Loucy (cell line): ENCODE measurements at regions not wholly inside any gene's neighbourhood (a gene's known extent, or its start where the extent isn't known, plus 50 kb on each side); places are given as distances from the start of the nearest gene placed in this dataset.

Experiments used
- CTCF ChIP-seq: fragments of 200-600 bp; sonication (generic); conservative IDR thresholded peaks from 2 replicates; pipeline ENCODE4 v1.5.1; 2014; ENCODE audit warnings: mild to moderate bottlenecking, antibody characterized with exemption, low read length
- EZH2phosphoT487 ChIP-seq: fragments of 200-600 bp; IDR thresholded peaks from 2 replicates; pipeline ENCODE4 v1.6.1; 2018; ENCODE audit warnings: antibody characterized with exemption, mild to moderate bottlenecking, moderate library complexity, borderline replicate concordance

GRCh38 chr10:120734483-120735078, 116.6 kb upstream of the WDR11 start:
- TF ChIP-seq CTCF = no peak
- no peak for TF ChIP-seq EZH2phosphoT487
